Gastrocnemius medialis (tissue), 4 donors: ENCODE measurements at regions not wholly inside any gene's neighbourhood (a gene's known extent, or its start where the extent isn't known, plus 50 kb on each side); places are given as distances from the start of the nearest gene placed in this dataset.

ENCODE experiments used
- CTCF ChIP-seq, 5 experiments: fragments of 450-650 bp in 3 of 5; fragments of 200-600 bp in 2 of 5; sonication (generic) in 2 of 5; IDR thresholded peaks in 4 of 5; conservative IDR thresholded peaks in 1 of 5; 1 replicate in 4 of 5; 2 replicates in 1 of 5; pipeline ENCODE4 v1.5.1; 2016 to 2019; ENCODE audit warnings: antibody characterized with exemption in 5 of 5, mild to moderate bottlenecking in 3 of 5, moderate library complexity in 3 of 5
- POLR2A ChIP-seq, 2 donors: fragments of 450-650 bp; IDR thresholded peaks; one replicate each; pipeline ENCODE4 v1.6.1; 2017; ENCODE audit warnings: antibody characterized with exemption in 2 of 2, mild to moderate bottlenecking in 2 of 2, moderate library complexity in 2 of 2

GRCh38 chr5:89016741-89017303, 133.8 kb upstream of the MEF2C start:
- TF ChIP-seq POLR2A (IDR thresholded peaks at IDR 0.05), result no peak
- TF ChIP-seq CTCF (IDR thresholded peaks at IDR 0.05 in 4 of 5, conservative IDR thresholded peaks at IDR 0.05 in 1 of 5), result no peak
